CD4-positive, alpha-beta memory T cell (primary cell): ENCODE measurements at regions not wholly inside any gene's neighbourhood (a gene's known extent, or its start where the extent isn't known, plus 50 kb on each side); places are given as distances from the start of the nearest gene placed in this dataset.

Experiments
- CTCF ChIA-PET: fragments of 350-600 bp; sonication (Branson Sonifier 250); formaldehyde crosslinking; loops from one replicate; lab custom pipeline; 2021; ENCODE audit warnings: inconsistent platforms; ENCODE audit not compliant: partially characterized antibody; lab: Charles Lee
- POLR2A ChIA-PET: fragments of 350-600 bp; sonication (Branson Sonifier 250); formaldehyde crosslinking; loops from one replicate; lab custom pipeline; 2021; ENCODE audit not compliant: partially characterized antibody; lab: Charles Lee
- DNase-seq, 5 donors: peaks; one replicate each; pipeline versions ENCODE4 v3.0.0 to v3.0.0-alpha.2; 2020 to 2022; ENCODE audit warnings: mixed read lengths in 1 of 5
- H3K27ac ChIP-seq: one replicate; pipeline ENCODE4 v1.7.0; 2013; ENCODE audit warnings: low read depth, low read length
- H3K27me3 ChIP-seq: 2 replicates; pipeline ENCODE4 v1.7.0; 2013; ENCODE audit warnings: mild to moderate bottlenecking, low read length, moderate library complexity; ENCODE audit not compliant: insufficient read depth
- H3K36me3 ChIP-seq: 2 replicates; pipeline ENCODE4 v1.7.0; 2013; ENCODE audit warnings: mild to moderate bottlenecking, low read length, moderate library complexity; ENCODE audit not compliant: insufficient read depth
- H3K4me1 ChIP-seq: 2 replicates; pipeline ENCODE4 v1.7.0; 2013; ENCODE audit warnings: mild to moderate bottlenecking, low read length, moderate library complexity; ENCODE audit not compliant: insufficient read depth
- H3K4me3 ChIP-seq, 2 donors: one replicate each; pipeline ENCODE4 v1.7.0; 2013; ENCODE audit warnings: low read length in 2 of 2, mild to moderate bottlenecking in 1 of 2
- H3K9me3 ChIP-seq, 2 donors: one replicate each; pipeline ENCODE4 v1.7.0; 2013; ENCODE audit warnings: low read length in 2 of 2, control low read depth in 1 of 2; ENCODE audit not compliant: control insufficient read depth in 1 of 2
- H3K27ac Mint-ChIP-seq, 7 donors: one replicate each; pipeline ENCODE4 v1.8.0; 2020 to 2021; ENCODE audit warnings: mixed read lengths in 7 of 7, mild to moderate bottlenecking in 6 of 7, inconsistent platforms in 3 of 7, moderate library complexity in 3 of 7
- H3K27me3 Mint-ChIP-seq, 2 donors: one replicate each; pipeline ENCODE4 v1.8.0; 2020 to 2021; ENCODE audit warnings: mixed read lengths in 2 of 2
- H3K36me3 Mint-ChIP-seq, 2 donors: one replicate each; pipeline ENCODE4 v1.8.0; 2020 to 2021; ENCODE audit warnings: mixed read lengths in 2 of 2, inconsistent platforms in 1 of 2, mild to moderate bottlenecking in 1 of 2
- H3K4me1 Mint-ChIP-seq, 4 donors: one replicate each; pipeline ENCODE4 v1.8.0; 2020 to 2021; ENCODE audit warnings: mixed read lengths in 4 of 4, mild to moderate bottlenecking in 1 of 4
- H3K4me3 Mint-ChIP-seq, 8 donors: one replicate each; pipeline ENCODE4 v1.8.0; 2020 to 2021; ENCODE audit warnings: mixed read lengths in 8 of 8, mild to moderate bottlenecking in 7 of 8, moderate library complexity in 6 of 8, inconsistent platforms in 3 of 8
- H3K9me3 Mint-ChIP-seq, 8 donors: one replicate each; pipeline ENCODE4 v1.8.0; 2020 to 2021; ENCODE audit warnings: mixed read lengths in 8 of 8, mild to moderate bottlenecking in 5 of 8, inconsistent platforms in 3 of 8, moderate library complexity in 1 of 8
- intact Hi-C: fragments of 100-400 bp; cut with micrococcal nuclease; formaldehyde crosslinking; loops from one replicate; pipeline ENCODE4 v1.15.1; 2023

DNA sequence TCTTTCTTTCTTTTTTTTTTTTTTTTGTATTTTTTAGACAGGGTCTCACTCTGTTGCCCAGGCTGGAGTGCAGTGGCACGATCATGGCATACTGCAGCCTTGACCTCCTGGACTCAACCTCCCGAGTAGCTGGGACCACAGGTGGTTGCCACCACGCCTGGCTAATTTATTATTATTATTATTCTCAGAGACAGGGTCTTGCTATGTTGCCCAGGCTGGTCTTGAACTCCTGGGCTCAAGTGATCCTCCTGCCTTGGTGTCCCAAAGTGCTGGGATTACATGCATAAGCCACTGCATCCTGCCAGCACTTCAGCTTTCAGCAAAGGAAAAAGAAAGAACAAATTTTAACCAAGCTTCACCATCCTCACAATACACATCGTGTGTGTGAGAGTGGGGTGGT is 97.9 kb upstream of the SERBP1 start:
- Histone ChIP-seq H3K9me3 (no peaks in the 10 kb centered on the region), H3K27me3 (no peaks in the 10 kb centered on the region), H3K4me1 (no peaks in the 10 kb centered on the region), H3K27ac (no peak overlapping the region), H3K36me3 (no peaks in the 10 kb centered on the region), H3K4me3 (no peak overlapping the region)
- H3K4me3 Mint-ChIP-seq = no peak overlapping the region
- no peak overlapping the region for H3K27ac Mint-ChIP-seq
- H3K4me1 Mint-ChIP-seq = no peaks in the 10 kb centered on the region
- peaks cover 0 to 5% (median 0%) of the 10 kb centered on the region in 8 donors for H3K9me3 Mint-ChIP-seq
- H3K27me3 Mint-ChIP-seq = peaks cover 9 to 12% of the 10 kb centered on the region in 2 donors
- no peak for DNase-seq
- ChIA-PET POLR2A (no interaction called here), CTCF (interaction anchor here (0.8 to 2.2 kb wide), 2 partner anchors 232 to 240 kb away, joined by 3 to 8 read pairs; no protein-coding TSS in a partner anchor)
- no peaks in the 10 kb centered on the region for H3K36me3 Mint-ChIP-seq
- intact Hi-C loops = no loop called here

DNA sequence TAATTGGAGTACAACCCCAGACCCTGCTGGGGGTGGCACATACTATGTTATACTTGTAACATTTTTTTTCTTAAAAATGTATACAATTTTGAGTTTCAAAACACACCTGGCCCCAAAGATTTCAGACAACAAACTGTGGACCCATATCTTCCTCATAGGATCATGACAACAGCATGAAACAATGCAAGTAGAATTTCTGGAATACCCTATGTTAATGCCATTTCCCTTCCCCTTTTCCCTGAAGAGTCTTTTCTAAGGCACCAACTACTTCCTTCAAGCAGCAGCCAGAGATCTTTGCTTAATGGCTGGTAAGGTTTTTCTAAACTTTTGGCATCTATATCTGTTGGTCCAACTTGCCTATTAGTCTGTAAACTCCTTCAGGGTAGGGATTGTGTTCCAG is 99.9 kb upstream of the SERBP1 start:
- H3K27me3 Mint-ChIP-seq = peaks cover 6 to 10% of the 10 kb centered on the region in 2 donors

DNA sequence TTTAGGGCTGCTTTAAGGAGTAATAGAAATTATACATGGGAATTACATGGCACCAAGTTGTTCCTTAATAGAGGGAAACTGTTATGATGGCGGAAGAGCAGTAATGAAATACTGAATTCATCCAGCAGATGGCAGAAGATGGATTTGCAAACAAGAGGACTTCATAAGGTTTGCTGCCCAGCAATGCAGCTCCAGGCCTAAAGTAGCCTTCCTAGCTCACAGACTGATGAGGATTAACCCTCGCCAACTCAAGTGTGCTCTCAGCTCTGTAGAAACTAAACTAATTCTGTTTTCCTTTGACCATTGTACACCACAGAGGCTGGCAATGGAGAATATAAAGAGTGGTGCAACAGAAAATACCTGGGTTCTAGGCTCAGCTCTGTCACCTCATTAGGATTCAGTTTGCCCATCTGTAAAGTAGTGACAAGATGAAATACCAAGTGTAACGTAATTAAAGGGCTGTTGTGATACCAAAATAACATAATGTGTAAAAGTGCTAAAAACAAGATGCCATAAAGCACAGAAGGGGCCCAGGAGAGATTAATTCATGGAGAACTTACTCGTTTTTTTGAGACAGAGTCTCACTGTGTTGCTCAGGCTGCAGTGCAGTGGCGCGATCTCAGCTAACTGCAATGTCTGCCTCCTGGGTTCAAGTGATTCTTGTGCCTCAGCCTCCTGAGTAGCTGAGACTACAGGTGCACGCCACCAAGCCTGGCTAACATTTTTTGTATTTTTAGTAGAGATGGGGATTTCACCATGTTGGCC is 102.4 kb upstream of the SERBP1 start:
- H3K27ac Mint-ChIP-seq = no peak overlapping the region
- Histone ChIP-seq H3K4me1 (no peaks in the 10 kb centered on the region), H3K9me3 (no peaks in the 10 kb centered on the region), H3K27me3 (no peaks in the 10 kb centered on the region), H3K36me3 (no peaks in the 10 kb centered on the region), H3K4me3 (no peak overlapping the region), H3K27ac (no peak overlapping the region)
- peaks cover 3 to 5% of the 10 kb centered on the region in 2 donors for H3K27me3 Mint-ChIP-seq
- intact Hi-C loops = loop anchor here (1.0 kb wide), 1 partner anchor 228 kb away; no protein-coding TSS in a partner anchor
- H3K4me1 Mint-ChIP-seq = peaks cover 0 to 2% (median under 1%) of the 10 kb centered on the region in 4 donors
- no peaks in the 10 kb centered on the region for H3K36me3 Mint-ChIP-seq
- POLR2A ChIA-PET = no interaction called here
- peaks cover 0 to 5% (median 0%) of the 10 kb centered on the region in 8 donors for H3K9me3 Mint-ChIP-seq
- CTCF ChIA-PET = interaction anchor here (0.6 to 7.6 kb wide), 11 partner anchors 9 to 237 kb away, joined by 3 to 84 read pairs (median 4); no protein-coding TSS in a partner anchor
- peak in 4 of 5 donors; percentile 10 to 27 (median 18) for DNase-seq
- H3K4me3 Mint-ChIP-seq = no peak overlapping the region

More for the DNA sequence above, 99.9 kb upstream of the SERBP1 start:
- Mint-ChIP-seq H3K4me3 (no peak overlapping the region), H3K9me3 (peaks cover 0 to 5% (median 0%) of the 10 kb centered on the region in 8 donors), H3K4me1 (no peaks in the 10 kb centered on the region), H3K27ac (no peak overlapping the region), H3K36me3 (no peaks in the 10 kb centered on the region)
- Histone ChIP-seq H3K9me3 (no peaks in the 10 kb centered on the region), H3K36me3 (no peaks in the 10 kb centered on the region), H3K4me3 (no peak overlapping the region), H3K27me3 (no peaks in the 10 kb centered on the region), H3K4me1 (no peaks in the 10 kb centered on the region), H3K27ac (no peak overlapping the region)
- POLR2A ChIA-PET = no interaction called here
- intact Hi-C loops = no loop called here
- CTCF ChIA-PET = interaction anchor here (7.6 kb wide), 1 partner anchor 229 kb away, joined by 84 read pairs; no protein-coding TSS in a partner anchor
- no peak for DNase-seq

DNA sequence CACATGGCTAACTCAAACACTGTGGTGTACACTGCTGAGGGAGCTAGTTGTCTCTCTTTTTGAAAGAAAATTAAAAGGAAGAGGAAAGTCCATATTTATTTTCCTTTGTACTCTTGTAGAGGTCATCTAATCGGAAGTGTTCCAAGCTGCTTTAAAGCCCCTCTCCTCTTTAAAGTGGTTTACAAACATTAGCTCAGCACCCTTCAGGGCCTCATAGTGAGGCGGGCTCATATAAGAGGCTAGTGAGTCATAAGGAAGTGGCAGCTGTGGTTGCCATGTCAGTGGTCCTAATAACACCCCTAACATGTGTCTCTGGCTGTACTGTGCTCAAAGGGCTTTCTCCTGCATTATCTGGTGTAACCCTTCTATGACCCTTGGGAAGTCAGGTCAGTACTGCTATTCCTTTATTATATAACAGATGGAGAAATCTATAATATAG is 104.4 kb upstream of the SERBP1 start:
- H3K9me3 Mint-ChIP-seq = peaks cover 0 to 5% (median 0%) of the 10 kb centered on the region in 8 donors
- intact Hi-C loops = no loop called here
- no peak overlapping the region for H3K27ac Mint-ChIP-seq
- H3K27me3 Mint-ChIP-seq = peaks cover 0 to 5% of the 10 kb centered on the region in 2 donors
- Histone ChIP-seq H3K9me3 (no peaks in the 10 kb centered on the region), H3K27ac (no peak overlapping the region), H3K4me1 (no peaks in the 10 kb centered on the region), H3K4me3 (no peak overlapping the region), H3K27me3 (no peaks in the 10 kb centered on the region), H3K36me3 (no peaks in the 10 kb centered on the region)
- H3K36me3 Mint-ChIP-seq = no peaks in the 10 kb centered on the region
- POLR2A ChIA-PET = no interaction called here
- no peak for DNase-seq
- peaks cover 0 to 2% (median under 1%) of the 10 kb centered on the region in 4 donors for H3K4me1 Mint-ChIP-seq
- no peak overlapping the region for H3K4me3 Mint-ChIP-seq
- CTCF ChIA-PET = interaction anchor here (0.7 to 7.6 kb wide), 6 partner anchors 9 to 1147 kb away, joined by 3 to 84 read pairs (median 4); no protein-coding TSS in a partner anchor

DNA sequence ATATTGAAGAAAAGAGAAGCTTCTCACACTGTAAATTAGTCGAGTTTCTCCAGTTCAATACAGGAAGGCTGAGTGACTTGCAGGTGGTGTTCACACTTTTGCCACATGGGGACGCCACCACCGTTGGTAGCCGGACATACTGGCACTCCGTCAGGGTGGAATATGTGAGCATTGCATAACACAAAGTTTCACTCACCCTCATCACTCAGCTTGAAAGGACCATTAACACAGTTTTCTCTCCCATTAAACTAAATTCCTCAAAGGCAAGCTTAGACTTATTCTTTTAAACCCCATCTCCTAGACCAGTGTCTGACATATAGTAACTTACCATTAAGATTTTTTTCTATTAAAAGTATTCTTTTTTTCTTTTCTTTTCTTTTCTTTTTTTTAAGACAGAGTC is 105.3 kb upstream of the SERBP1 start:
- CTCF ChIA-PET = interaction anchor here (1.0 to 7.6 kb wide), 6 partner anchors 9 to 230 kb away, joined by 3 to 84 read pairs (median 6); no protein-coding TSS in a partner anchor
- no peak overlapping the region for H3K27ac ChIP-seq
- Mint-ChIP-seq H3K27me3 (peaks cover 0 to 5% of the 10 kb centered on the region in 2 donors), H3K9me3 (peaks cover 0 to 5% (median 0%) of the 10 kb centered on the region in 8 donors), H3K36me3 (no peaks in the 10 kb centered on the region), H3K4me3 (no peak overlapping the region), H3K4me1 (peaks cover 0 to 2% (median under 1%) of the 10 kb centered on the region in 4 donors), H3K27ac (no peak overlapping the region)
- H3K36me3 ChIP-seq = no peaks in the 10 kb centered on the region
- POLR2A ChIA-PET = no interaction called here
- peak in 1 of 5 donors; percentile 6 for DNase-seq
- no peak overlapping the region for H3K4me3 ChIP-seq
- no peaks in the 10 kb centered on the region for H3K27me3 ChIP-seq
- no peaks in the 10 kb centered on the region for H3K9me3 ChIP-seq
- intact Hi-C loops = no loop called here
- no peaks in the 10 kb centered on the region for H3K4me1 ChIP-seq

DNA sequence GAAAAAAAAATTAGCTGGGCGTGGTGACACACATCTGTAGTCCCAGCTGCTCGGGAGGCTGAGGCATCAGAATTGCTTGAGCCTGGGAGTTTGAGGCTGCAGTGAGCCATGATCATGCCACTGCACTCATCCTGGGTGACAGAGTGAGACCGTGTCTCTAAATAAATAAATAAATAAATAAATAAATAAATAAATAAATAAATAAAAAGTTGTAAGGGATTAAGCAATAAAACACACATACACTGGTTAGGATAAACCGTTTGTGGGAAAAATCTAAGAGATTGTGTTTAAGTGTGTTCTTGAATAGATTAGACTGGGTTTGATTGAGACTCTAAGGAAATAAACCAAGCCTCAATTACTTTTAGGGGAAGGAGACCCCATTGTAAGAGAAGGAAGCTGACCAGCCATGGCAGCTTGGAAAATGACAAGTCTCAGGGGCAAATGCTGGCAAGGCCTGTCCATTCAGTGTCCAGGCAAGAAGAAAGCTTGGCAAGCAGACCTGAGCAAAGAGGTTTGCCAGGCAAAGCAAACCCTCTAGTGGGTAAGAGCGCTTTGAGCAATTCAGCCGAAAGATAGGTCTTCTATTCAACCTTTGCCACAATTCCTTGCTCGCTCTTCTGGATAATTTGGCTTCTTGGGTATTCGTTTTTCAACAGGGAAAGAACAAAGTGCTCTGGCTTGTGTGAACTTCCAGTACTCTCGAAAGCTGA is 106.9 kb upstream of the SERBP1 start:
- Mint-ChIP-seq H3K4me1 (peaks cover 0 to 2% (median under 1%) of the 10 kb centered on the region in 4 donors), H3K27me3 (peaks cover 0 to 5% of the 10 kb centered on the region in 2 donors), H3K27ac (no peak overlapping the region), H3K4me3 (no peak overlapping the region), H3K9me3 (no peaks in the 10 kb centered on the region), H3K36me3 (no peaks in the 10 kb centered on the region)
- no peaks in the 10 kb centered on the region for H3K36me3 ChIP-seq
- DNase-seq = no peak
- H3K27me3 ChIP-seq = no peaks in the 10 kb centered on the region
- no peak overlapping the region for H3K4me3 ChIP-seq
- POLR2A ChIA-PET = no interaction called here
- no peaks in the 10 kb centered on the region for H3K4me1 ChIP-seq
- CTCF ChIA-PET = interaction anchor here (2.6 to 7.6 kb wide), 3 partner anchors 12 to 229 kb away, joined by 8 to 84 read pairs (median 10); no protein-coding TSS in a partner anchor
- no peaks in the 10 kb centered on the region for H3K9me3 ChIP-seq
- no peak overlapping the region for H3K27ac ChIP-seq
- intact Hi-C loops = no loop called here

DNA sequence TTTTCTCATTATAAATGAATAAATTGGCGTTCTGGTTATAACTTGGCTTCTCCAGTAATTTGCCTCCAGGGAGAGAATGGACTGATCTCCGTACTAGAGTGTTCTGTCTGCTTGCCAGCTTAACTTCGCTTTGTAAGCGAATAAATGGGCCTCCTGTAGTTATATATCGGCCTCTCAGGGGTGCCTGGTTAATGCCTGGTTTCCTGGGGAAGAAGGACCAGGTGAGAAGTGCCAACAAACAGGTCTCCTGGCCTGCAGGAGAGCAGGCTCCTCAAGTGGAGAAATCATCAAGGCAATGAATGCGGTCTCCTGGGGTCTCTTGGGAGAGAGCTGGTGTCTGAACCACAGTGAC is 107.4 kb upstream of the SERBP1 start:
- no peaks in the 10 kb centered on the region for H3K27me3 ChIP-seq
- no peak for DNase-seq
- H3K27ac ChIP-seq = no peak overlapping the region
- H3K4me1 ChIP-seq = no peaks in the 10 kb centered on the region
- H3K36me3 ChIP-seq = no peaks in the 10 kb centered on the region
- no peaks in the 10 kb centered on the region for H3K9me3 ChIP-seq
- POLR2A ChIA-PET = no interaction called here
- H3K27me3 Mint-ChIP-seq = peaks cover 0 to 5% of the 10 kb centered on the region in 2 donors
- H3K36me3 Mint-ChIP-seq = no peaks in the 10 kb centered on the region
- intact Hi-C loops = no loop called here
- no peak overlapping the region for H3K27ac Mint-ChIP-seq
- CTCF ChIA-PET = interaction anchor here (0.8 to 7.6 kb wide), 3 partner anchors 222 to 228 kb away, joined by 4 to 84 read pairs (median 8); no protein-coding TSS in a partner anchor
- no peaks in the 10 kb centered on the region for H3K9me3 Mint-ChIP-seq
- H3K4me3 Mint-ChIP-seq = no peak overlapping the region
- H3K4me3 ChIP-seq = no peak overlapping the region
- peaks cover 0 to 2% (median under 1%) of the 10 kb centered on the region in 4 donors for H3K4me1 Mint-ChIP-seq
